Spinal cord (tissue), 10 donors: ENCODE measurements at regions not wholly inside any gene's neighbourhood (a gene's known extent, or its start where the extent isn't known, plus 50 kb on each side); places are given as distances from the start of the nearest gene placed in this dataset. TPM values are rescaled to one million over a fixed set of nuclear protein-coding genes. Genes with fewer than 3 reads are reported as not detected.
"Not testable (repeated sequence)": the region's sequence is repeated elsewhere in the genome, so short reads cannot be mapped to it uniquely, and the experiment has no call there.

Experiments
- DNase-seq, 6 donors: peaks; one replicate each; pipeline versions ENCODE4 v3.0.0 to v3.0.0-alpha.2; 2013 to 2015; ENCODE audit warnings: low spot score in 6 of 6, low read depth in 4 of 6
- H3K27ac ChIP-seq: one replicate; pipeline ENCODE4 v1.5.1; 2013; ENCODE audit warnings: low read depth, low read length, control low read depth
- H3K27me3 ChIP-seq: one replicate; pipeline ENCODE4 v1.6.1; 2013; ENCODE audit warnings: low read length; ENCODE audit not compliant: control insufficient read depth, insufficient read depth
- H3K36me3 ChIP-seq: one replicate; pipeline ENCODE4 v1.6.1; 2013; ENCODE audit warnings: low read length; ENCODE audit not compliant: control insufficient read depth, insufficient read depth
- H3K4me1 ChIP-seq: one replicate; pipeline ENCODE4 v1.6.1; 2013; ENCODE audit warnings: low read length; ENCODE audit not compliant: control insufficient read depth, insufficient read depth
- H3K4me3 ChIP-seq: one replicate; pipeline ENCODE4 v1.5.1; 2013; ENCODE audit warnings: low read depth, low read length, control low read depth
- H3K9me3 ChIP-seq: one replicate; pipeline ENCODE4 v1.6.1; 2013; ENCODE audit warnings: low read length; ENCODE audit not compliant: control insufficient read depth, insufficient read depth
- WGBS: methylation state at CpG from one replicate; pipeline ENCODE4 v1.1.5; 2013; ENCODE audit warnings: missing lambda C conversion rate; ENCODE audit not compliant: insufficient coverage; 5-methylcytosine and 5-hydroxymethylcytosine counted together
- small RNA-seq: library from RNA; depleted of rRNA; stranded (forward); fragments of <200 nt; gene quantifications from one replicate; pipeline ENCODE3, GENCODE V24; 2014; ENCODE audit warnings: low replicate concordance
- donor health status: healthy.

DNA sequence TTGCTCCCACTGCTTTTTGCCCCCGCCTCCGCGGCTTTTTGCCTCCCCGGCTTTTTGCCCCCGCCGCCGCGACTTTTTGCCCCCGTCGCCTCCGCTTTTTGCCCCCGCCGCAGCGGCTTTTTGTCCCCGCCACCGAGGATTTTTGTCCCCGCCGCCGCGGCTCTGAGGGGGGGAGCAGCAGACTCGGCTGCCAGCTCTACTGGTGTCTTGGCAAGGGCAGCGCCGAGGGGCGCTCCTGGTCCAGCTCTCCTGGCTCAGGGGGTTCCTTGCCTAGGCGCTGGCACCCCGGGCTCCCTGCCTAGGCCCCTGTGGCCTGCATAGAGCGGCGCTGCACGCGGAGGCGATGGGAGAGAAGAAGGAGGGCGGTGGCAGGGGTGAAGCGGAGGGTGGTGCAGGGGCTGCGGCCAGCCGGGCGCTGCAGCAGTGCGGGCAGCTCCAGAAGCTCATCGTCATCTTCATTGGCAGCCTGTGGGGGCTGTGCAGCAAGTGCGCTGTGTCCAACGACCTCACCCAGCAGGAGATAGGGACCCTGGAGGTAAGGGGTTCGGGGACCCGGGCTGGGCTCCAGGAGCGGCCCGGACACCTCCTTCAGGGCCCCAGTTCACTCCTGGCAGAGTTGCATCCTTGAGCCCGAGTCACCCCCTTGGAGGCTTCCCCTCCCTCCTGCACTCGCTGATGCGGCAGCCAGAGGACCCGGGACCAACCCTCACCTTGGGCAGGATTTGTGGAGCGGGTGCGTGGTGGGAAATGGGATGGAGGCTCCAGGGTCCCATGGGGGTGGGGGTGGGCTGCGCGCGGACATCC lies 642.4 kb downstream of the GOLGA6L6 start:
- WGBS: 53% methylated on average over 42 of the region's 53 CpGs

DNA sequence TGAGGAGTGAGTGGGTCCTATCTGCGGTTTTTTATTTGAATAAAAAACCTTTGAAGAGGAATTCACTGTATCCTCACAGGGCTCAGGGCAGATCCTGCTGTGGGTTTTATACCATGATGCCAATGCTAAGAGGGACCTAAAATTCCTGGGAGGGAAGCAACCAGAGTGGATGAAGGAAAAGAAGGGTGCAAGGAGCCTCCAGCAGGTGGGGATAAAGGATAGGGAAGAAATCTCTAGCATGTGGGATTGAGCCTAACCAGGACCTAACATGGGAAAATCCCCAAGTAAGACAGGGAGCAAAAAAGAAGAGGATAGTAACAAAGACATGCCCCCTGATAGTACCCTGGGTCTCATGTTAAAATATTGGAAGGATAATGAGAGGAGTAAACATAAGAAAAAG lies 652.8 kb downstream of the GOLGA6L6 start:
- not testable (repeated sequence) for H3K9me3 ChIP-seq, H3K4me1 ChIP-seq, H3K4me3 ChIP-seq, H3K36me3 ChIP-seq, DNase-seq, H3K27me3 ChIP-seq, H3K27ac ChIP-seq
- WGBS: no CpG with 5 or more reads among the region's 1 CpG

More for the DNA sequence above, 642.4 kb downstream of the GOLGA6L6 start:
- no peak for DNase-seq
- Histone ChIP-seq H3K9me3 (peaks cover 4% of the 10 kb centered on the region), H3K36me3 (no peaks in the 10 kb centered on the region), H3K4me1 (no peaks in the 10 kb centered on the region), H3K27me3 (no peaks in the 10 kb centered on the region), H3K27ac (no peak overlapping the region), H3K4me3 (no peak overlapping the region)

DNA sequence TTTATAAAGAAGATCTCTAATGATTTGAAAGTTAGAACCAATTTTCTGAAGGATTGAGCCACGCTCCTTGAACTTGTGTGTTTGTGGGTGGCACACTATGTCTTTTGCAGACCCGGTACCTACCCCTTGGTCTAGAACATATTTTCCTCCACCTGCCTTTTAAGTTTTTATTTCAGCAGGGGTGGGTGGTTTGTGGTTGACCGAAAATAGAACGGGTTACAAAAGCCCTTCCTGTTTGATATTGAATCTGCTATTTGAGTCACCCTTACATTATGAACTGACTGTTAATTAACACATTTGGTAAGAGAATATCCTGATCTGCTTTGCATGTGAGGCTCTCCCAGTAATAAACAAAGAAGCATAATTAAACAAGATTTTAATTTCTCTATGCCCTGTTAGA lies 697.5 kb downstream of the GOLGA6L6 start:
- not testable (repeated sequence) for H3K36me3 ChIP-seq, DNase-seq, H3K4me1 ChIP-seq, H3K9me3 ChIP-seq, H3K27ac ChIP-seq, H3K27me3 ChIP-seq, H3K4me3 ChIP-seq
- WGBS: no CpG with 5 or more reads among the region's 4 CpGs

Small RNAs in the stretch of these regions (small RNA-seq; reads per million reads assigned to genes)
- not detected for gene AC138701.2
- not detected for gene IGHD1OR15-1A
- gene IGHD2OR15-2A: not detected
- gene IGHD3OR15-3A: not detected
- not detected for gene IGHD4OR15-4A
- gene IGHD5OR15-5A: not detected
- gene RN7SL584P: not detected
- gene RNU6-978P: not detected
